SK-N-SH treated with all-trans-retinoic acid at 6 μM for 48 hours (cell line): ENCODE measurements at regions not wholly inside any gene's neighbourhood (a gene's known extent, or its start where the extent isn't known, plus 50 kb on each side); places are given as distances from the start of the nearest gene placed in this dataset.

Experiments
- ATAC-seq: fragments of 200-7000 bp; cut with Tn5 transposase; 3 replicates; pipeline ENCODE4 v1.9.1; 2020; ENCODE audit warnings: mild to moderate bottlenecking, moderate library complexity
- BACH2 ChIP-seq: fragments of 250-450 bp; sonication (Bioruptor Pico); IDR thresholded peaks from 2 replicates; pipeline ENCODE4 v1.9.0; 2021; ENCODE audit warnings: mild to moderate bottlenecking, borderline replicate concordance
- CSDC2 ChIP-seq: fragments of 250-450 bp; sonication (Bioruptor Pico); IDR thresholded peaks from 2 replicates; pipeline ENCODE4 v1.5.0; 2020; ENCODE audit warnings: mild to moderate bottlenecking, moderate library complexity
- ESRRG ChIP-seq: fragments of 250-450 bp; sonication (Bioruptor Pico); IDR thresholded peaks from 2 replicates; pipeline ENCODE4 v1.6.1; 2021; ENCODE audit warnings: mild to moderate bottlenecking
- GLIS3 ChIP-seq: fragments of 250-450 bp; sonication (Bioruptor Pico); IDR thresholded peaks from 2 replicates; pipeline ENCODE4 v1.5.0; 2020; ENCODE audit warnings: mild to moderate bottlenecking, moderate library complexity
- ISL1 ChIP-seq: fragments of 250-450 bp; sonication (Bioruptor Pico); IDR thresholded peaks from 2 replicates; pipeline ENCODE4 v2.1.2; 2022; ENCODE audit warnings: mild to moderate bottlenecking, moderate library complexity
- OSR1 ChIP-seq: fragments of 250-450 bp; sonication (Bioruptor Pico); IDR thresholded peaks from 2 replicates; pipeline ENCODE4 v1.8.0; 2022; ENCODE audit warnings: moderate library complexity, mild to moderate bottlenecking, inconsistent platforms
- PPARA ChIP-seq: fragments of 250-450 bp; sonication (Bioruptor Pico); IDR thresholded peaks from 2 replicates; pipeline ENCODE4 v1.5.0; 2020; ENCODE audit warnings: mild to moderate bottlenecking, borderline replicate concordance
- TOX ChIP-seq: fragments of 250-450 bp; sonication (Bioruptor Pico); IDR thresholded peaks from 2 replicates; pipeline ENCODE4 v1.8.0; 2021; ENCODE audit warnings: mild to moderate bottlenecking, moderate library complexity, borderline replicate concordance
- ZFP3 ChIP-seq: fragments of 250-450 bp; sonication (Bioruptor Pico); IDR thresholded peaks from 2 replicates; pipeline ENCODE4 v1.5.0; 2020; ENCODE audit warnings: mild to moderate bottlenecking, moderate library complexity
- ZFP30 ChIP-seq: fragments of 450-650 bp; formaldehyde crosslinking; IDR thresholded peaks from 2 replicates; pipeline ENCODE4 v1.5.0; 2022; ENCODE audit warnings: mild to moderate bottlenecking, moderate library complexity
- ZNF565 ChIP-seq: fragments of 450-650 bp; formaldehyde crosslinking; conservative IDR thresholded peaks from 2 replicates; pipeline ENCODE4 v1.5.0; 2020; ENCODE audit warnings: low read depth, mild to moderate bottlenecking, moderate library complexity
- ZNF8 ChIP-seq: fragments of 450-650 bp; formaldehyde crosslinking; IDR thresholded peaks from 2 replicates; pipeline ENCODE4 v1.5.0; 2020; ENCODE audit warnings: mild to moderate bottlenecking, moderate library complexity
- TF ChIP-seq, protein P1 (sequence below): fragments of 250-450 bp; sonication (Bioruptor Pico); IDR thresholded peaks from 2 replicates; pipeline ENCODE4 v1.8.0; 2020; ENCODE audit warnings: mild to moderate bottlenecking, moderate library complexity, borderline replicate concordance
- TF ChIP-seq, protein P2 (sequence below): fragments of 250-450 bp; sonication (Bioruptor Pico); IDR thresholded peaks from 2 replicates; pipeline ENCODE4 v1.8.0; 2021; ENCODE audit warnings: low read depth, mild to moderate bottlenecking, moderate library complexity, borderline replicate concordance
- TF ChIP-seq, protein P3 (sequence below): fragments of 250-450 bp; sonication (Bioruptor Pico); IDR thresholded peaks from 2 replicates; pipeline ENCODE4 v1.5.0; 2020; ENCODE audit warnings: mild to moderate bottlenecking, moderate library complexity
- TF ChIP-seq, protein P4 (sequence below): fragments of 250-450 bp; sonication (Bioruptor Pico); IDR thresholded peaks from 2 replicates; pipeline ENCODE4 v1.5.1; 2020; ENCODE audit warnings: low read depth, mild to moderate bottlenecking, moderate library complexity

DNA sequence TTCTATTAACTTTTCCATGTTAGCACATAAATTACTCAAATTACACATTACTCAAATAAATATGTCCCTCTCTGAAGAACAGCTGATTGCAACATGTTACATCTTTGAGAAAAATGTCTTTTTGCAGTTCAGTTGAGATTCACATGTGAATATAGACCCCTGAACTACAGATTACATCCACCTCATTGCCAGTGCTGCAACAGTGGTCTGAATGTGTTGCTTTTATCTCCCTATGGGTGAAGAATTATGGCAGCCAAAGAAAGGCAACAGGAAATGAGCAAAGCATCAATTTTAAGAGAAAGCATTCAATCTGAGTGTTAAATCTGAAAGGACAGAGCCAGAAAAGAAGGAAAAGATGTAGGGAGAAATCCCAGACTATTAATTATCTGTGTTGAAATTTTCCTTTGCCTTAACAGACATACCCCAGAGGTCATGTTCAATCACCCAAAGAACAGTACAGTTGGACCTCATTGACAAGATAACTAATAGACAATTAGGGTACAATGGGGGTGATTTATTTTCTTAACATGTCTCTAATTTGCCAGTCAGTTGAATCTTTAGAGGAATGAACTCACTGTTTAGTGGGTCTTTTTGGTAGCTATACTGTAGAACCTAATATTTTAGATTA lies 620.2 kb downstream of the CPS1 start (continued):
- TF ChIP-seq, protein P1, sequence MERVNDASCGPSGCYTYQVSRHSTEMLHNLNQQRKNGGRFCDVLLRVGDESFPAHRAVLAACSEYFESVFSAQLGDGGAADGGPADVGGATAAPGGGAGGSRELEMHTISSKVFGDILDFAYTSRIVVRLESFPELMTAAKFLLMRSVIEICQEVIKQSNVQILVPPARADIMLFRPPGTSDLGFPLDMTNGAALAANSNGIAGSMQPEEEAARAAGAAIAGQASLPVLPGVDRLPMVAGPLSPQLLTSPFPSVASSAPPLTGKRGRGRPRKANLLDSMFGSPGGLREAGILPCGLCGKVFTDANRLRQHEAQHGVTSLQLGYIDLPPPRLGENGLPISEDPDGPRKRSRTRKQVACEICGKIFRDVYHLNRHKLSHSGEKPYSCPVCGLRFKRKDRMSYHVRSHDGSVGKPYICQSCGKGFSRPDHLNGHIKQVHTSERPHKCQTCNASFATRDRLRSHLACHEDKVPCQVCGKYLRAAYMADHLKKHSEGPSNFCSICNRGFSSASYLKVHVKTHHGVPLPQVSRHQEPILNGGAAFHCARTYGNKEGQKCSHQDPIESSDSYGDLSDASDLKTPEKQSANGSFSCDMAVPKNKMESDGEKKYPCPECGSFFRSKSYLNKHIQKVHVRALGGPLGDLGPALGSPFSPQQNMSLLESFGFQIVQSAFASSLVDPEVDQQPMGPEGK, result no peak
- TF ChIP-seq OSR1 (CRISPR knock-in tag) (no peak), GLIS3 (CRISPR knock-in tag) (no peak)

DNA sequence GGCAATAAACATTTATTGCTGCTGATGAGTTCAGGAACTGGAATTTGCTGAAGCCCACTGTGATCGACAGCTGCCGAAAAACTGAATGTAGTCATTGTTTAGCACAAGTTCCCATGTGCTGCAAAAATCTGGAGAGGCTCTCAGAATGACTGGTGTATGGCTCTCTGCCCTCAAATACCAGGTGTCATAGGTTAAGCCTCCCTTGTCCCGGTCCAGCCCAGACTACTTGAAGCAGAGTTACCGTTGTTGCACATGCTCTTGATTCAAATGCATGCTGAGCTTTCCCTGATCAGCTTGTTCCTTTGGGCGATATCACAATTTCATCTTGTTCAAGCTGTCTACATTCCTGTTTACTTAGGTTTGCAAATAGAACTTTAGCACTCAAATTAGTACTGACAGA lies 625.2 kb downstream of the CPS1 start:
- no peak for ATAC-seq
- TF ChIP-seq OSR1 (CRISPR knock-in tag) (no peak), TOX (CRISPR knock-in tag) (no peak), ISL1 (CRISPR knock-in tag) (no peak), ZNF565 (CRISPR knock-in tag) (no peak)
- TF ChIP-seq, protein P2, sequence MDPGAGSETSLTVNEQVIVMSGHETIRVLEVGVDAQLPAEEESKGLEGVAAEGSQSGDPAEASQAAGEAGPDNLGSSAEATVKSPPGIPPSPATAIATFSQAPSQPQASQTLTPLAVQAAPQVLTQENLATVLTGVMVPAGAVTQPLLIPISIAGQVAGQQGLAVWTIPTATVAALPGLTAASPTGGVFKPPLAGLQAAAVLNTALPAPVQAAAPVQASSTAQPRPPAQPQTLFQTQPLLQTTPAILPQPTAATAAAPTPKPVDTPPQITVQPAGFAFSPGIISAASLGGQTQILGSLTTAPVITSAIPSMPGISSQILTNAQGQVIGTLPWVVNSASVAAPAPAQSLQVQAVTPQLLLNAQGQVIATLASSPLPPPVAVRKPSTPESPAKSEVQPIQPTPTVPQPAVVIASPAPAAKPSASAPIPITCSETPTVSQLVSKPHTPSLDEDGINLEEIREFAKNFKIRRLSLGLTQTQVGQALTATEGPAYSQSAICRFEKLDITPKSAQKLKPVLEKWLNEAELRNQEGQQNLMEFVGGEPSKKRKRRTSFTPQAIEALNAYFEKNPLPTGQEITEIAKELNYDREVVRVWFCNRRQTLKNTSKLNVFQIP (CRISPR knock-in tag), result no peak
- TF ChIP-seq, protein P3, sequence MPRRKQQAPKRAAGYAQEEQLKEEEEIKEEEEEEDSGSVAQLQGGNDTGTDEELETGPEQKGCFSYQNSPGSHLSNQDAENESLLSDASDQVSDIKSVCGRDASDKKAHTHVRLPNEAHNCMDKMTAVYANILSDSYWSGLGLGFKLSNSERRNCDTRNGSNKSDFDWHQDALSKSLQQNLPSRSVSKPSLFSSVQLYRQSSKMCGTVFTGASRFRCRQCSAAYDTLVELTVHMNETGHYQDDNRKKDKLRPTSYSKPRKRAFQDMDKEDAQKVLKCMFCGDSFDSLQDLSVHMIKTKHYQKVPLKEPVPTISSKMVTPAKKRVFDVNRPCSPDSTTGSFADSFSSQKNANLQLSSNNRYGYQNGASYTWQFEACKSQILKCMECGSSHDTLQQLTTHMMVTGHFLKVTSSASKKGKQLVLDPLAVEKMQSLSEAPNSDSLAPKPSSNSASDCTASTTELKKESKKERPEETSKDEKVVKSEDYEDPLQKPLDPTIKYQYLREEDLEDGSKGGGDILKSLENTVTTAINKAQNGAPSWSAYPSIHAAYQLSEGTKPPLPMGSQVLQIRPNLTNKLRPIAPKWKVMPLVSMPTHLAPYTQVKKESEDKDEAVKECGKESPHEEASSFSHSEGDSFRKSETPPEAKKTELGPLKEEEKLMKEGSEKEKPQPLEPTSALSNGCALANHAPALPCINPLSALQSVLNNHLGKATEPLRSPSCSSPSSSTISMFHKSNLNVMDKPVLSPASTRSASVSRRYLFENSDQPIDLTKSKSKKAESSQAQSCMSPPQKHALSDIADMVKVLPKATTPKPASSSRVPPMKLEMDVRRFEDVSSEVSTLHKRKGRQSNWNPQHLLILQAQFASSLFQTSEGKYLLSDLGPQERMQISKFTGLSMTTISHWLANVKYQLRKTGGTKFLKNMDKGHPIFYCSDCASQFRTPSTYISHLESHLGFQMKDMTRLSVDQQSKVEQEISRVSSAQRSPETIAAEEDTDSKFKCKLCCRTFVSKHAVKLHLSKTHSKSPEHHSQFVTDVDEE (CRISPR knock-in tag), result no peak
- TF ChIP-seq, protein P4, sequence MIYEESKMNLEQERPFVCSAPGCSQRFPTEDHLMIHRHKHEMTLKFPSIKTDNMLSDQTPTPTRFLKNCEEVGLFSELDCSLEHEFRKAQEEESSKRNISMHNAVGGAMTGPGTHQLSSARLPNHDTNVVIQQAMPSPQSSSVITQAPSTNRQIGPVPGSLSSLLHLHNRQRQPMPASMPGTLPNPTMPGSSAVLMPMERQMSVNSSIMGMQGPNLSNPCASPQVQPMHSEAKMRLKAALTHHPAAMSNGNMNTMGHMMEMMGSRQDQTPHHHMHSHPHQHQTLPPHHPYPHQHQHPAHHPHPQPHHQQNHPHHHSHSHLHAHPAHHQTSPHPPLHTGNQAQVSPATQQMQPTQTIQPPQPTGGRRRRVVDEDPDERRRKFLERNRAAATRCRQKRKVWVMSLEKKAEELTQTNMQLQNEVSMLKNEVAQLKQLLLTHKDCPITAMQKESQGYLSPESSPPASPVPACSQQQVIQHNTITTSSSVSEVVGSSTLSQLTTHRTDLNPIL (CRISPR knock-in tag), result no peak

DNA sequence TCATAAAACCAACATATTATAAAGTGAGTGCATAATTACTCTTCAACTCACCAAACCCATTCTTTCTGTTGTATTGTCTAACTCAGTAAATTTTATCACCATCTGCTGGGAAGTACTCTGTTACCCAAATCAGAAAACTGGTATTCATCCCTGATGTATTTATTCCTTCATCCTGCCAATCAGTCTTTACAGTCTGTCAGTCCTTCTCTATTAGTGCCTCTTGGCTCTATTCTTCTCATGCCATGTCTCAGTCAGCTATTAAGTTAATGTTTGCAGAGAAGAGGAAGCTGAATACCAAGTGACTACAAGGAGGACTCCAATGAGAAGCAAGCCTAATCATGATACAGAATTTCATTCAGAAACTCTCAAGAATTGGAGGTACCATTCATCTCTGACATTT lies 631.2 kb downstream of the CPS1 start:
- no peak for ATAC-seq
- TF ChIP-seq, protein P1, result no peak

DNA sequence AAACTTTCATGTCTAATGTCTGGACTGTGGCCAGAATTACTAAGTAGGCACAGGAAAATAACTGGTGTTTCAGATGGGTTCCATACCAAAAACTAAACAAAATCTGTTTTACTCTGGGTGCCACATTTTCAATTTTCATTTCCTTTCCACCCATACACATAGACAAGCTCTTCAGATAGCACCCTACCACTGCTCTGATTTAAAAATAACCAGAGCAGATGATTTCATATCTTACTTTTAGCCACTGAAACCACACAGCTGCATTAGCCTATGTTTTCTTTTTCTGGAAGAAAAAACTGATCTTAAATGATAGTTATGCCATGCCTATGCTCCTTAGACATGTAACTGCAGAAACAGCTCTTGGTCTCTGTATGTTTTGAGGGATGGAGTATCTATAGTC lies 647.6 kb downstream of the CPS1 start:
- TF ChIP-seq CSDC2 (CRISPR knock-in tag) (no peak), TOX (CRISPR knock-in tag) (no peak), ZFP30 (CRISPR knock-in tag) (no peak), ISL1 (CRISPR knock-in tag) (no peak), BACH2 (no peak), ZNF8 (CRISPR knock-in tag) (no peak), ESRRG (CRISPR knock-in tag) (no peak), ZFP3 (CRISPR knock-in tag) (no peak), PPARA (CRISPR knock-in tag) (no peak)
- TF ChIP-seq, protein P1, result no peak
- TF ChIP-seq, protein P4 (CRISPR knock-in tag), result no peak
- TF ChIP-seq, protein P2 (CRISPR knock-in tag), result no peak
- ATAC-seq, result no peak
